Testis (tissue), 2 donors: ENCODE measurements at regions not wholly inside any gene's neighbourhood (a gene's known extent, or its start where the extent isn't known, plus 50 kb on each side); places are given as distances from the start of the nearest gene placed in this dataset.

ENCODE experiments used
- POLR2A ChIP-seq: fragments of 450-650 bp; IDR thresholded peaks from one replicate; pipeline ENCODE4 v1.6.1; 2017; ENCODE audit warnings: antibody characterized with exemption, mild to moderate bottlenecking, moderate library complexity
- TF ChIP-seq, protein P1 (sequence below), 3 experiments: fragments of 450-650 bp in 2 of 3; fragments of 200-600 bp in 1 of 3; sonication (generic) in 1 of 3; IDR thresholded peaks; one replicate each; pipeline ENCODE4 v1.5.1; 2016 to 2019; ENCODE audit warnings: antibody characterized with exemption in 3 of 3, mild to moderate bottlenecking in 2 of 3, moderate library complexity in 1 of 3

DNA sequence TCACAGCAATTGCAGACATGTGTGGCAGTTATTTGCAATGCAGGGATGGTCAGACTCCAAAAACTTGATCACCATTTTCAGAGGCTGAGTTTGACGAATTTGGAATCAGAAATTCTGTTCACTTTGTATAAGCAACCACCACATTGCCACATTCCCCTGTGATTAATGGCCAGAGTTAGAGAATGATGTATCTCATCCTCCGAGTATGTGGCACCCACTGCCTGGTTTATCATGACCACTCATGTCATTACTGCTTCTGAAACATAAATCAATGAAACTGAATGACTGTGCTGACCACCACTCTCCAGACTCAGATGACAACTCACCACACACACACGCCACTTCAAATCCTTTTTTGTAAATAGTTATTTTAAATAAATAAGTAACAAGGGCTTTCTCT is 66.6 kb upstream of the CACHD1 start:
- TF ChIP-seq POLR2A: no peak
- TF ChIP-seq, protein P1, sequence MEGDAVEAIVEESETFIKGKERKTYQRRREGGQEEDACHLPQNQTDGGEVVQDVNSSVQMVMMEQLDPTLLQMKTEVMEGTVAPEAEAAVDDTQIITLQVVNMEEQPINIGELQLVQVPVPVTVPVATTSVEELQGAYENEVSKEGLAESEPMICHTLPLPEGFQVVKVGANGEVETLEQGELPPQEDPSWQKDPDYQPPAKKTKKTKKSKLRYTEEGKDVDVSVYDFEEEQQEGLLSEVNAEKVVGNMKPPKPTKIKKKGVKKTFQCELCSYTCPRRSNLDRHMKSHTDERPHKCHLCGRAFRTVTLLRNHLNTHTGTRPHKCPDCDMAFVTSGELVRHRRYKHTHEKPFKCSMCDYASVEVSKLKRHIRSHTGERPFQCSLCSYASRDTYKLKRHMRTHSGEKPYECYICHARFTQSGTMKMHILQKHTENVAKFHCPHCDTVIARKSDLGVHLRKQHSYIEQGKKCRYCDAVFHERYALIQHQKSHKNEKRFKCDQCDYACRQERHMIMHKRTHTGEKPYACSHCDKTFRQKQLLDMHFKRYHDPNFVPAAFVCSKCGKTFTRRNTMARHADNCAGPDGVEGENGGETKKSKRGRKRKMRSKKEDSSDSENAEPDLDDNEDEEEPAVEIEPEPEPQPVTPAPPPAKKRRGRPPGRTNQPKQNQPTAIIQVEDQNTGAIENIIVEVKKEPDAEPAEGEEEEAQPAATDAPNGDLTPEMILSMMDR (IDR thresholded peaks at IDR 0.05): no peak
